Right ventricle myocardium superior (tissue), 1 donor: ENCODE measurements at regions not wholly inside any gene's neighbourhood (a gene's known extent, or its start where the extent isn't known, plus 50 kb on each side); places are given as distances from the start of the nearest gene placed in this dataset.

ENCODE experiments used
- ATAC-seq: fragments of 200-7000 bp; cut with Tn5 transposase; one replicate; pipeline ENCODE4 v1.9.1; 2020; ENCODE audit warnings: mild to moderate bottlenecking; ENCODE audit not compliant: poor library complexity
- DNase-seq: peaks from one replicate; pipeline ENCODE4 v3.0.0-alpha.2; 2020
- intact Hi-C: fragments of 100-400 bp; cut with DNase I; formaldehyde crosslinking; loops from one replicate; pipeline ENCODE4 v1.11.2; 2022
- donor health status: DM: no; HTN: yes; CAD: no; lungs with severe emphysema.

GRCh38 chr15:97072545-97072944 lies 742.0 kb downstream of the NR2F2 start:
- intact Hi-C loops = no loop called here
- ATAC-seq (no peak), DNase-seq (no peak)

- ATAC-seq = no peak
- no peak for DNase-seq
- intact Hi-C loops = no loop called here
These were observed 745.5 kb downstream of the NR2F2 start for GRCh38 chr15:97076011-97076410.

- ATAC-seq = no peak
- no peak for DNase-seq
- intact Hi-C loops = no loop called here
These were observed 747.5 kb downstream of the NR2F2 start for GRCh38 chr15:97077975-97078374.

GRCh38 chr15:97078591-97078990 lies 748.1 kb downstream of the NR2F2 start:
- DNase-seq = no peak
- no peak for ATAC-seq
- intact Hi-C loops = no loop called here

- intact Hi-C loops = no loop called here
- no peak for ATAC-seq
- DNase-seq = no peak
These were observed 751.2 kb downstream of the NR2F2 start for GRCh38 chr15:97081666-97082226.

- DNase-seq (peak; percentile 30), ATAC-seq (no peak)
- intact Hi-C loops = no loop called here
These were observed 752.3 kb downstream of the NR2F2 start for GRCh38 chr15:97082830-97083229.

- ATAC-seq (no peak), DNase-seq (no peak)
- intact Hi-C loops = no loop called here
These were observed 754.1 kb downstream of the NR2F2 start for GRCh38 chr15:97084650-97085049.

GRCh38 chr15:97085731-97086130 lies 755.2 kb downstream of the NR2F2 start:
- DNase-seq (no peak), ATAC-seq (no peak)
- intact Hi-C loops = no loop called here

- intact Hi-C loops = no loop called here
- no peak for ATAC-seq
- no peak for DNase-seq
These were observed 756.7 kb downstream of the NR2F2 start for GRCh38 chr15:97087006-97087741.

- intact Hi-C loops = no loop called here
- ATAC-seq (no peak), DNase-seq (no peak)
These were observed 760.6 kb downstream of the NR2F2 start for GRCh38 chr15:97091093-97091492.

GRCh38 chr15:97092656-97093055 lies 762.2 kb downstream of the NR2F2 start:
- DNase-seq (no peak), ATAC-seq (no peak)
- intact Hi-C loops = no loop called here

GRCh38 chr15:97096303-97096835 lies 765.9 kb downstream of the NR2F2 start:
- intact Hi-C loops = no loop called here

GRCh38 chr15:97099040-97099439 lies 768.5 kb downstream of the NR2F2 start:
- DNase-seq = no peak
- intact Hi-C loops = no loop called here
- no peak for ATAC-seq

More at GRCh38 chr15:97096303-97096835, 765.9 kb downstream of the NR2F2 start:
- no peak for DNase-seq
- ATAC-seq = no peak

GRCh38 chr15:97101572-97101971 lies 771.1 kb downstream of the NR2F2 start:
- intact Hi-C loops = no loop called here
- DNase-seq (no peak), ATAC-seq (no peak)

- ATAC-seq (peak; percentile 68), DNase-seq (no peak)
- intact Hi-C loops = no loop called here
These were observed 784.6 kb downstream of the NR2F2 start for GRCh38 chr15:97114900-97115760.

GRCh38 chr15:97115761-97116070 lies 785.2 kb downstream of the NR2F2 start:
- intact Hi-C loops = no loop called here
- DNase-seq = no peak
- no peak for ATAC-seq

GRCh38 chr15:97124790-97125189 lies 794.3 kb downstream of the NR2F2 start:
- ATAC-seq = no peak
- DNase-seq = no peak
- intact Hi-C loops = no loop called here

- intact Hi-C loops = no loop called here
- no peak for ATAC-seq
- DNase-seq = no peak
These were observed 796.2 kb downstream of the NR2F2 start for GRCh38 chr15:97126553-97127233.

GRCh38 chr15:97129674-97130073 lies 799.2 kb downstream of the NR2F2 start:
- DNase-seq (no peak), ATAC-seq (no peak)
- intact Hi-C loops = no loop called here
